Nucleus accumbens (tissue), 56 donors: ENCODE measurements at regions not wholly inside any gene's neighbourhood (a gene's known extent, or its start where the extent isn't known, plus 50 kb on each side); places are given as distances from the start of the nearest gene placed in this dataset.

ENCODE experiments used
- DNase-seq, 56 donors: peaks; one replicate each; lab custom pipeline; 2025; lab: John Stamatoyannopoulos, UW

DNA sequence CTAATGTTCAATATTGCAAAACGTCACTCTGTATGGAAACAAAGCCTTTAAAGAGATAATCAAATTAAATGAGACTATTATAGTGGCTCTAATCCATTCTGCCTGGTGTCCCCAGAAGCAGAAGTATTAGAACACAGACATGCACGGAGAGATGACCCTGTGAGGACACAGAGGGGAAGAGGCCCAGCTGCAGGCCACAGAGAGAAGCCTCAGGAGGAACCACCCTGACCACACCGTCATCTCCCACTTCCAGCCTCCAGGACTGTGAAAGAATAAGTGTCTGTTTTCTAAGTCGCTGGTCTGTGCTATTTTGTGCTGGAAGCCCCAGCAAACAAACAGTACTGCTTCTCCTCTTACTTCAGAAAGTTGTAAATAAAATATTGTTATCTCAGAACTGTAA lies 283.5 kb upstream of the ADARB2 start:
- no peak for DNase-seq

DNA sequence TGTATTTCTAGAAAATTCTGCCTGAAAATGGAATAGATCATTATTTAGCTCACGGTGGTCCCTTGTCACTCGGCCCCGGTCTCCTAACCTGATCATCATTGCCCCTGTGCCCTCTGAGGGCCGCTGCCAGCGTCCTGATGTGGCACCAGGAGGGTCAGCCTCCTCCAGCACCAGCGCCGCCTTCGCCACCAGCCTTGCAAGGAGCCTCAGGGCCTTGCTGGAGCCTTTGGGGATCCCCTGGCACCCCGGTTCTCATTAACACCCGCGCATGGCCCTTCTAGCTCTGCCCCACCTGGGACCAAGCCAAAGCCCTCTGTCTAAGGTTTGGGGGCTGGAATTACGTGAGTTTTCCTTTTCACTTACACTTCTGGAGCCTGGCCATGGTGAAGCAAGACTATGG lies 282.5 kb upstream of the ADARB2 start:
- no peak for DNase-seq

DNA sequence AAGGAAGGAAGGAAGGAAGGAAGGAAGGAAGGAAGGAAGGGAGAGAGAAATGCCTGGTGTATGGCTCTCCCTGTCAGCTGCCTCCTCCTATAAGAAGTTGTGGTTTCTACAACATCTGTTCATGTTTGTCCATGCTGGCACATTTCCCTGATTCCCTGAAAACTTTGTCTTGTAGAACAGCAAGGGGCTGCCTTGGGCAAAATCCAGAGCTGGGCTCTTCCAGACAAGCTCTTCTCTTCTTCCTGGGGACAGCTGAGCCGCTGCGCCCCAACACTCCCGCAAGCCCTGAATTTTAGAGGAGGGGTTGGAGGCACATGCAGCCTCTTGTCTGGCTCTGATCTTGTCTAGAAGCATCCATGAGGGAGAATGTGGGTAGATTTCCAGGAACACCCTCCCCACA lies 282.0 kb upstream of the ADARB2 start:
- DNase-seq, result no peak

DNA sequence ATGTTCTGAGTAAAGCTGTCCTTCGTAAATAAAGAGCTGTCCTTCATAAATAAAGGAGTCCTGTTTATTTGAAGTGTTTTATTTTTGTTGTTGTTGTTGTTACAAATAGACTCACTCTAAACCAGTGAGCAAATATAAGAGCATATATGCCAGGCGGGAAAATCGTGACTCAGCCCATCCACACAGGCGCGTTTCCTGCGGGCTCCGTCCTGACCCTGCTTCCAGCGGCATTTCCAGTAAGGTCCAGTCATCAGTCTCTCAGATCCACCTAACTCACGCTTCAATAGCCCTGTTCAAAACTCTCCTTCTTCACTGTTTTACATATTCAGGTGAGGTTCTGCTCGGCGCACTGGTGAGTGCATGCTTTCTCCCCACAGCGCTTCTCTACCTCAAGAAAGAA lies 277.2 kb upstream of the ADARB2 start:
- DNase-seq, result no peak

DNA sequence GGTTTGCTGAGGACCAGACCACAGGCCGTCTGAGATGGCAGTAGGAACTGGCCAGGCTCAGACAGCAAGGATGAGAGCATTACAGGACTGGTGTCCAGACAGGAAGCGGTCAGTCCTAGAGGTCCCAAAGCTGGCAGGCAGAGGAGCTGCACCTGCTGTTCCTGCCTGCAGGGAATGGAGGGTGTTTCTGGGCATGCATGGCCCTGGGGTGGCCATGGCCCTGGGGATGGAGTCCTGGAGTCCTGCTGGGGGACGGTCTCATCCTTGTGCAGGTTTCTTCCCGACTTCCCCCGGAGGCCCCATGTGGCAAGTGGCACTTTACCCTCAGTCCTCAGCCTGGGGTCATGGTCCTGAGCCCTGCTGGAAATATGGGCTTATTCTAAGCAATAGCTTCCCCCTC lies 274.9 kb upstream of the ADARB2 start:
- no peak for DNase-seq

DNA sequence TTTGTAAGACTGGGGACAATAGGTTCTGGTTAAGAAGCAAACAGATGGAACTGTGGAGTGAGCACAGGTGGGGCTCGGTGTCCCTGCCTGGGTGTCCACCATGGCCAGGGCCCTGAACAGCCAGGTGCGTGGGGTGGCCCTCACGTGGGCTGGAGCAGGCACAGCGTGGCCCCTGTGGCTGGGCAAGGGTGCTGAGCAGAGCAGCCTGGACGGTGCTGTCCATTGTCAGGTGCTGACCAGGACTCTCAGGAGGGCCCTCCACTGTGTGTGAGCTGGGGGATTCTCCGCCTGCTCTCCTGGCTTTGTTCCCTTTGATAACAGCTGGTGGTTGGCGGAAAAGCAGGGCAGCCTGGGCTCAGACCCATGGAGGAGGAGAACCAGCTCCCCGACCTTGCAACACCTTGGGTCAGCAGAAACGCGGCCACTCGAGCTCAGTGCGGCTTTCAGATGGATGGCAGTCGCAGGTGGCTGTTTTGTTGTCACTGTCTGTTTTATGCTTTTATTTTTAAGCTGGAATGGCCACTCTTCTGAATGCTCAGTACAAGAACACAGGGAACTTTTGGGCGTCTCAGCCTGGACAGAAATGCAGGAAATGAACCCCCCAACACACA lies 273.9 kb upstream of the ADARB2 start:
- DNase-seq, result no peak

DNA sequence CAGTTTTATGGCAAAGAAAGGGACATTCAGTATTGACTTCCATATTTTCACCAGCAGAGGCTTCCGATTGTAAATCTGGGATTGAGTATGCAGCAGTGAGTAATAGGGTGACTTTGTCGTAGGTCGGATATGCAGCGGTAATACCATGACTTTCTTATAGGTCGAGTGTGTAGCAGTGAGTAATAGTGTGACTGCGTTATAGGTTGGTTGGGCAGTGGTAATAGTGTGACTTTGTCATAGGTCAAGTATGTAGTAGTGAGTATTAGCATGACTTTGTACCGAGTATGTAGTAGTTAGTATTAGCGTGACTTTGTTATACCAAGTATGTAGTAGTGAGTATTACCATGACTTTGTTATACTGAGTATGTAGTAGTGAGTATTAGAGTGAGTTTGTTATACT lies 268.2 kb upstream of the ADARB2 start:
- no peak for DNase-seq

DNA sequence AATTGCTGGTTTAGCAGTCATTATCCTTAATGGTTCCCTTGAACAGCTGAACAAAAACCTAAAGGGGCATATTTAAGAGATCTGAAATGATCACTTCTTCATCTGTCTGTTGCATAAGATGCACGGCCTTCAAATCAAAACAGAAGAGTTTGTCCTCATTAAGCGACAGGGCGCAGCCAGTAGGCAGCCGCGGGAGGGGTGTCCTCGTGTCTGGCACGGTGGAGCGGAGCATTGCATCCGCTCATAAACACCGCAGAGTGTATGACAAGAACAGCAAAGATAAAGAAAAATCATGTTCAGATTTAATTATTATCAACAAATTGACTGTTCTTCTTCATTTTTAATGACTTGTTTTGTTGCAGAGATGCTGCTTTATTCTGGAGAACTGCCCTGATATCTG lies 255.6 kb upstream of the ADARB2 start:
- DNase-seq, result no peak

DNA sequence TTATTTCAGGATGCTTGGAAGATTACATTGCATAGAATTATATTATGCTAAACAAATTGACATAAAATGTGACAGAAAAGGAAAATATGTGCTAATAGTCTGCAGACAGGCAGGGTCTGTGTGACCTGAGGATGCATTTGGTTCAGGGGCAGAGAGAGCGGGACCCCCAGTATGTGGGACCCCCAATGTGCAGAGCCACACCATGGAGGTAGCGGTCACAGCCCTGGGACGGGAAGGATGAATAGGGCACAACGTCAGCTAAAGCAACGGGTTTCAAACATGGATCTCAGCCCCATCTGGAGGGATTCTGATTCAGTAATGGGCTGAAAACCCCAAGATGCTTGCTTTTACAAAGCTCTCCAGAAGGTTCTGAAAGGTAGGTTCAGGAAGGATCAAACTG lies 251.8 kb upstream of the ADARB2 start:
- no peak for DNase-seq

DNA sequence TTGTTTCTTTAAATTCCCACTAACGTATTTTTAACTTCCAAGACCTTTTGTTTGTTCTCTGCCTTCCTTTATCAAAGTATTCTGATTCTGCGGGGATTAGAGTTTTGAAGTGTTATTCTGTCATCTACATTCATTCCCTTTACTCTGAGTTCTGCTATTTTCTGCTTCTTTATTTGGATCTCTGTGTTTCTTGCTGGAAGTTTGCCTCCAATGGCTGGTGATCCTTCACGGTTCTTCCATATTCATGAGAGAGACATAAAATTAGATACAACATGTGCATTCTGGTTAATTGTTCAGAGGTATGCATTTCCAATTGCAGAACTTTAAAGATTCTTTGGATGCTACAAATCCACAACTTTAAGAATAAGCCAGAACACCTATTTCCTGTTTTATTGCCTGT lies 244.7 kb upstream of the ADARB2 start:
- no peak for DNase-seq

DNA sequence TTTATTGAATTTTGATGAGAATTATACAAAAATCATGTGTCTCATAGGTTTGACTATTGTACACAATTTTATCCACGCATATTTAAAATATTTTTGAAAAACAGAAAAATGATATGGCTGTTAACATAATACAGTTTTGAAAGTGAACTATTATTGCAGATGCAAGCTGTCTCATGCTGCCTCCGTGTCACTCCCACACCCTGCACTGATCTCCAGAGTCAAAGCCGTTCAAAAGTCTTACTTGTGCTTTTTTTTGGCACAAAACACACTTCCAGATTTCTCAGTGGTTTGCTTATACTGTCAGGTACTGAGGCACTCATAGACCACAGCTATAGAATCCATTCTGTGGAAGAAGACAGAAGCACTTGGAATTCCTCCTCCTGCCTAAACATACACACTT lies 243.1 kb upstream of the ADARB2 start:
- DNase-seq, result peak in 6 of 56 donors; percentile 4 to 27 (median 18)

DNA sequence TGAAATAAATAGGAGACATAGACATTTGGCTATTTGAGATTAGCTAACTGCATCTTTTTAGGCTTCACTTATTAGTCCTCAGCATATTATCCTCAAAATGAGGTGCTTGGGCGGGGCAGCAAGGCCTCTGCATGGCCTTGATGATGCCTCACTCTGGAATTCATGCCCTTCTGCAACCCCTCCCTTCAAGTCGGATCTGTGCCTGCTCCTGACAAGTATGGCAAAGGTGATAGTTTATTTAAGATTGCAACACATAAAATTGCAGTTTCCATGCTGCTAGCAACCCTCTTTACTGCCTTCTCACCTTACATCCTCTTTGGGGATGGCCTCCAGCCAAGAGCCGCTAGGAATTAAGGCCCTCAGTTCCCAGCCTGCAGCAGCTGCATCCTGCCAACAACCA lies 241.3 kb upstream of the ADARB2 start:
- no peak for DNase-seq

DNA sequence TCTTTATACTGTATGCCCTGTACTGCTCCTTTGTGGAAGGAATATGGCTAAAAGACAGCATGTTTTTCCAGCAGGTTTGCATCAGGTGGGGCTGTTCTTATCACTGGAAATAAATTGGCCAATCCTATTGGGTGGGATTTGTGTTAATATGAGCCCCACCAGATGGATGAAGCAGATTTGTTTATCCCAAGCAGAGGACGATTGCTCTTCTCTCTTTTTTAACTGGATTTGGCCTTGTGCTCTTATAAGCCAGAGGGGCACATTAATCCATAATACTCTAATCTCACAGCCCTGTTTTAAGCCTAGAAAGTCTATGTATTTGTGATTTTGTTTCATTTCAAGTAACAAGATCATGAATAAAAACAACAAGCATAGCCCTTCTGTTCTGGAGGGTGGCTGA lies 240.1 kb upstream of the ADARB2 start:
- no peak for DNase-seq

DNA sequence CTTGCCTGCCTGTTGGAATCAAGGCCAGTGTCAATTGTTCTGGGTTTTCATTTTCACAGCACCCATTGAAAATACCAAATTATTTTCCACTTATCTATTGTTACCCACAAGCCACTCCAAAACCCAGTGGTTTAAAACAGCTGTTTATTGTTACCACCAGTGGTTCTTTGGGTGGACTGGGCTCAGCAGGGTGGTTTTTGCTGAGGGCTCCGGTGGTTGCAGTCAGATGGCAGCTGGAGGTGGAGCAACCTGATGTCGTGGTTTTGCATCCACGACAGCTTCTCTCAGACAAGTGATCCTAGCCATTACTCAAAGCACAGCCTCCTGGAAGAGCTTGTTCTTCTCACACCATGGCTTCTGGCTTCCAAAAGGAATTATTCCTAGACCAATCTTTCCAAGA lies 235.1 kb upstream of the ADARB2 start:
- DNase-seq, result no peak

DNA sequence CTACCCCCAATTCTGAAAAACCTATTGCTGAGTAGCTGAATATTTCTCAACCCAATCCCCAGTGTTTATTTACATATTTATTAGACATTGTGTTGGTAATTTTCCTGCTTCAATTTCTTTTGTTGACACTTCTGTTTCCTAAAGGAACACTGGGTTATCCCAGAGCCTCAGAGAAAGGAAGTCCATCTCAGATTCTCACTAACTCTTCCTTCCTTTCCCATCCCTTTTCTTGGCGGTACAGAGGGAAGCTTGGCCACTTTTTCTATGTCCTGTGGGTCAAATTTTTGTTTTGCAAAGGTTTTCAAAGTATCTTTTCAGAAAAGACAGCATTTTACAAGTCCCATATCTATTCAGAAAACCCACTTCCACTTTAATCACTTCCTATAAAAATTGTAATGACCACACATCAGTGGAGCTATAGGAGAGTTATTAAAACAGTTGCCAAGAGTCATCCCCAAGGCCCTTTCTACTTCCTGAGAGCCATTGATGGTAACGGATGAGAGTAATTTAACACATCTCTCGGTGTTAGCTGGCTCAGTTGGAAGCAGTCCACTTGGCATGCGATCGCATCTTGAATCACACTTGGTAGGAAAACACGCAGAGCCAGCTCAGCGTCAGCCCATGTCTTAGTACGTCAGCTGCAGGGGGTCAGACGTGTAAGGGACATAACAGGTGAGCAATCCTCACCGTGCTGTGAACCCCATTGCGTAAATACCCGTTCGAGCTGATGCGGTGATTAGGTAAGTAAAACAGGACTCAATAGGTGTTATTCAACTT lies 231.1 kb upstream of the ADARB2 start:
- DNase-seq, result peak in 2 of 56 donors; percentile 5

DNA sequence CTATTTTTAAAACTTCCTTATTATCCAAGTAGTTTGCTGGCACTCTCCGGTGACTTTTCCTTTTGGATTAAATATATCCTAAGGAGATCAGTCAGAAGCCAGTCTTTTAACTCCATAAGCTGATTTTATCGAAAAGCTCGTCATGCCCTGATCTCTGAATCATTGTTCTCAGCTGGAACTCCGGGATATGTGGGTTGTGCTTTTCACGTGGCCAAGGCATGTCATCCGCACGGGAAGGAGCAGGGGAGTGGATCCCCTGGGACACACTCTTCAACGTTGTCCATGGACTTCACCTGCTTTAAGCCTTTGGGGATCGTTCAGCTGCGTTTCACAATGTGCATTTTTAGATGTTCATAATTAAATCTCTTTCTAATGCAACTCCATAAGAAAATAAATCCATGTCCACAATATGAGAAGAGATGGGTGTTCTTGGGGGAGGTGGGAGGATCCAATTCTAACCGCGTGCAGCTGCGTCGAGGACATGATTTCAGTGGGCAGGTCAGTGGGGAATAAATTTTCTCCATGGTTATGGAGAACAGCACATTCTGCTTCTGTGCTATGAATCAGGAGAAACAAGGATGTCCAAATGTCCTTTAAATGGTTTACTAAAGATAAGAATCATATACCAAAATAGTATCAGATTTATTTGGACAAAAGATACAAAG lies 229.5 kb upstream of the ADARB2 start:
- no peak for DNase-seq

DNA sequence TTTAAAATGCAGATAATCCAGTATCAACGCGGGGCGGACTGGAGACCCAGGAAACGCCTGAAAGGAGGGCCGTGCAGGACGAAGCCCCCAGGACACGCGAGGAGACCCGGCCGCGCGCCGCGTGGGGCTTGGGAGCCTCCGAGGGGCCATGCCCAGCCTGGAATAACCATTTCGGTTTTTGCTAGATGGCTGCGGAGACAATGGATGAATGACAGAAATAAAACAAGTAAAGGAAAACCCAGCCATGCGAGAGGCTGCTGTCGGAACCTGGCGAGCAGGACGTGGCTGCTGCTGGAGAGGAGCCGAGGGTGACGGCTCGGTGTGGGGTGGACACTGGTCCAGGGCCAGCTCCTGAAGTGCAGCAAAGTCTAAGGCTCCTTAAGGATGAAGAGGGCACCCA lies 227.2 kb upstream of the ADARB2 start:
- no peak for DNase-seq

DNA sequence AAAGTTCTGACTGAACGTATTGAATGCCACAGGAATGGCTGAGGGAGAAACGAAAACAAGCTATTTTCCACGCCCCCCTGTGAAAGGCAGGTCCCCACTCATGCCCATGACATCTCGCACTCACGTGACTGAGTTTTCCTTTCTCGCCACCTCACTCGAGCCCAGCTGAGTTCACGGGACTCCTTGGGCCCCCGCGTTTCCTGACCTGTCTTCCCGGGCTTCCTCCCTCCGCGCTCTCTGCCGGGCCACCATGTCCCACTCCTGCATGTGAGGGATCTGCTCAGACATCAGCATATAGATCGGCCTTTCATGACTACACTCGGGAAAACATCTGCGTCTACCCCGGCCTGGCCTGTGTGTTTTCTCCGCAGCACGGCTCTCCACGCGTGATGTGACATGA lies 226.0 kb upstream of the ADARB2 start:
- DNase-seq, result no peak

DNA sequence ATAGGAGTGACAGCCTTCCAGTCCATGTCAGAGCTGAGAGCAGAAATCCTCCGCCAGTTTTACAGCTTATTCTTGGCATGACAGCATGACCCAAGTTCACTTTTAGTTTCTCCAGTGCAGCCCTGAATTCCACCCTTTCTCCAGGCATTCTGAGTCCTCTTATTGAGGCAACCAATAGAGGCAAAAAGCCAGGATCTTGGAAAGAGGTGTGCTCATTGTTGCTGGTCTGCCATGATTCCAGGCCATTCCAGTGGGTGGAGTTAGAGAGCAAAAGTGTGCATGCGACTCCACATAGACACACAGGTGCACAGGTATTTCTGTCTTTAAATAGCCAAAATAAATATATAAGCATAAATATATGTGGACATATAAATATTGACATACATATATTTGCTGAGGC lies 224.7 kb upstream of the ADARB2 start:
- DNase-seq, result no peak

DNA sequence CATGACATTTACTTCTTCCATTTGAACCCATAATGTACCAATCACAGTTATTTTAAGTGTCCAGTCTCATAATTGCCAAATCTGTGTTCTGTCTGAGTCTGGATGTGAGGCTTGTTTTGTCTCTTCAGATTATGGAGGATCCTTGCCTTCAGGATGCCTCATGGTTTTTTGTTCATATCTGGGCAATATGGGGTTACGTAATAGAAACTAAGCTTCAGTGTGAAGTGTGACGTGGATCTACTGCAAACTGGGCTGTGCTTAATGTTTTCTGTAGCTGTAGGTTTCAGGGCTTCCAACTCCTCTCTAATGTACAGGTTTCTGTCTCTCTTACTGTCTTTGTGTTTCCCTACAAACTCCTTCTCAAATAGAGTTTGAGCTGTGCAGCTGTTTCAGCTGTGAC lies 223.7 kb upstream of the ADARB2 start:
- DNase-seq, result no peak

DNA sequence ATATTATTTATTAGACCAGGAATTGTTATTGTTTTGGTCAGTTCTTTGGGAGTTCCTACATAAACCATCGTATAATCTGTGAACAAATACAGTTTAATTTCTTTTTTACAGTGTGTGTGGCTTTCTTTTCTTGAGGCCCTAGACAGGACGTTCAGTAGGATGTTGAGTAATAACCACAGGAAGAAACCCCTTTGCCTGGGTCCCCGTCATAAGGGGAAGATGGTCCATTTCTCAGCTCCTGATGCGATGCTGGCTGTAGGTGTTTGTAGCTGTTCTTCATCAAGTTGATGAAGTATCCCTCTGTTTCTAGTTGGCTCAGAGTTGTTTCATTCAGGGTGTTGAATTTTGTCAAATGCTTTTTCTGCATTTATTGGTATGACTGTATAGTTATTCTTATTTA lies 219.7 kb upstream of the ADARB2 start:
- no peak for DNase-seq

DNA sequence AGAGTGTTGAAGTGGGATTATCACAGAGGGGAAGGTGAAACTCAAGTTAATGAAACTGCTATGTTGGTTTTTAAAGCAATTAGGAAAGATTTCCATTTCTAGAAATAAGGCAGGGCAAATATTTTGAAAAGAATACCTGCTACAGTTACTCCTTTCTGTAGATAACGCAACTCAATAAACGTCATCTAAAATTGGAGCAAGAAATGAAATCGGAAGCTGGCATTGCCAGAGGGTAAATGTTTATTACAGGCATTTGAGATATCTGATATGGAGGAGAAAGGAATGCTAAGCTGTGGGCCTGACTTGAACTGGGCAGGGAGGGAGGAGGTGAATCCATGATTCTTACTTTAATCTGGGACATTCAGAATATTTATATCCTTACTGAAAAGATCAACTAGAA lies 217.0 kb upstream of the ADARB2 start:
- DNase-seq, result no peak
